OCI-LY7 (cell line): ENCODE measurements at regions not wholly inside any gene's neighbourhood (a gene's known extent, or its start where the extent isn't known, plus 50 kb on each side); places are given as distances from the start of the nearest gene placed in this dataset.
A peak's percentile ranks its signal among the peaks of the same experiment; 100 is the strongest.

Source experiments
- BruUV-seq: library from RNA; stranded (reverse); fragments of 400-500 nt; replicated peaks from 2 replicates; lab custom pipeline; 2021; lab: Mats Ljungman, UMichigan
- CTCF ChIA-PET: fragments of 300-600 bp; sonication (Branson Sonifier 250); formaldehyde crosslinking; loops from one replicate; lab custom pipeline; 2022; ENCODE audit warnings: antibody characterized with exemption; ENCODE audit not compliant: unreplicated experiment; lab: Charles Lee
- POLR2A ChIA-PET: fragments of 300-600 bp; sonication (Branson Sonifier 250); formaldehyde crosslinking; loops from one replicate; lab custom pipeline; 2022; ENCODE audit warnings: antibody characterized with exemption; lab: Charles Lee
- DNase-seq: peaks from one replicate; pipeline ENCODE4 v3.0.0-alpha.2; 2015; ENCODE audit warnings: low spot score
- H2AFZ ChIP-seq: fragments of 200-600 bp; sonication (generic), shearing (Covaris generic); 2 replicates; pipeline ENCODE4 v1.6.1; 2014; ENCODE audit warnings: mild to moderate bottlenecking, antibody characterized with exemption, low read length, moderate library complexity
- H3K27ac ChIP-seq: fragments of 200-600 bp; sonication (generic); 2 replicates; pipeline ENCODE4 v1.5.1; 2014; ENCODE audit warnings: mixed run types, low read depth, mild to moderate bottlenecking, moderate library complexity, low read length, inconsistent platforms; ENCODE audit not compliant: poor library complexity, severe bottlenecking
- H3K36me3 ChIP-seq: fragments of 200-600 bp; sonication (generic); 2 replicates; pipeline ENCODE4 v1.6.1; 2014; ENCODE audit warnings: mild to moderate bottlenecking, antibody characterized with exemption, low read length, moderate library complexity, mixed read lengths; ENCODE audit not compliant: insufficient read depth
- H3K4me1 ChIP-seq: fragments of 200-600 bp; sonication (generic); 2 replicates; pipeline ENCODE4 v1.5.1; 2014; ENCODE audit warnings: mild to moderate bottlenecking, low read length; ENCODE audit not compliant: insufficient read depth, poor library complexity, severe bottlenecking
- H3K4me2 ChIP-seq: fragments of 200-600 bp; sonication (generic); 2 replicates; pipeline ENCODE4 v1.6.1; 2014; ENCODE audit warnings: mild to moderate bottlenecking, low read length
- H3K4me3 ChIP-seq: fragments of 200-600 bp; sonication (generic); 2 replicates; pipeline ENCODE4 v1.5.1; 2014; ENCODE audit warnings: mild to moderate bottlenecking, low read depth, low read length; ENCODE audit not compliant: poor library complexity, severe bottlenecking
- H3K79me2 ChIP-seq: fragments of 200-600 bp; sonication (generic); 2 replicates; pipeline ENCODE4 v1.6.1; 2016; ENCODE audit warnings: low read depth, mild to moderate bottlenecking, low read length, moderate library complexity, mixed read lengths; ENCODE audit not compliant: insufficient read depth
- H3K9me2 ChIP-seq: fragments of 200-600 bp; sonication (generic); 2 replicates; pipeline ENCODE4 v1.6.1; 2016; ENCODE audit warnings: mild to moderate bottlenecking, low read length, mixed read lengths; ENCODE audit not compliant: insufficient read depth
- H3K9me3 ChIP-seq: fragments of 200-600 bp; sonication (generic); 2 replicates; pipeline ENCODE4 v1.6.1; 2014; ENCODE audit warnings: mild to moderate bottlenecking, mixed run types, low read length, mixed read lengths
- H4K20me1 ChIP-seq: fragments of 200-600 bp; sonication (generic); 2 replicates; pipeline ENCODE4 v1.6.1; 2014; ENCODE audit warnings: mild to moderate bottlenecking, antibody characterized with exemption, low read length, moderate library complexity, mixed read lengths; ENCODE audit not compliant: insufficient read depth
- CTCF ChIP-seq: fragments of 200-600 bp; sonication (generic); conservative IDR thresholded peaks from 2 replicates; pipeline ENCODE4 v1.5.1; 2014; ENCODE audit warnings: mild to moderate bottlenecking, antibody characterized with exemption, low read length, moderate library complexity, mixed read lengths
- EZH2phosphoT487 ChIP-seq: fragments of 200-600 bp; sonication (generic); IDR thresholded peaks from 2 replicates; pipeline ENCODE4 v1.6.1; 2018; ENCODE audit warnings: low read depth, borderline replicate concordance, mild to moderate bottlenecking, mixed run types, antibody characterized with exemption, low read length, moderate library complexity, mixed read lengths
- intact Hi-C: fragments of 100-400 bp; cut with micrococcal nuclease; formaldehyde crosslinking; loops from one replicate; pipeline ENCODE4 v1.10.0; 2022; ENCODE audit not compliant: unreplicated experiment

DNA sequence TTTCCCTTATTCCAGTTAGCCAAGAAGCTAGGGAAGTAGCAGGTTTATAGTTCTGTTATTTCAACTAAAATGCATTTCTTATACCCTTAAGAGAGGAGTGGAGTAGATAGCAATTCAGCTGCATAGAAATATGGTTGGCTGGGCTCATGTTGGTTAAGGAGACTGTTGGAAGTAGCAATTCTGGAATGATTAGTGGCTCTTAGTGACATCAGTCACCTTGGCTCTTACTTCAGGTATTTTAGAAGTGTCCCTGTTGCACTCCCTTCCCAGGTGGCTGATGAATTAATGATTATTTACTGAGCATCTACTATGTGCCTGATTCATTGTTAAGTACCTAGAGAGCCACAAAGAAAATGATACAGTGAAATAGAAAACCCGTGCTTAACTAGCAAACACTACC, 128.1 kb downstream of the MGST1 start:
- no peaks in the 10 kb centered on the region for H3K9me2 ChIP-seq
- no peak overlapping the region for H3K27ac ChIP-seq
- ChIA-PET CTCF (no interaction called here), POLR2A (interaction anchor here (0.6 kb wide), 2 partner anchors 17 to 21 kb away, joined by 3 to 8 read pairs; no protein-coding TSS in a partner anchor)
- H3K4me3 ChIP-seq: no peak overlapping the region
- H2AFZ ChIP-seq: no peak overlapping the region
- no TSS peak for BruUV-seq
- intact Hi-C loops: no loop called here
- H3K9me3 ChIP-seq: no peaks in the 10 kb centered on the region
- DNase-seq: no peak
- H3K4me1 ChIP-seq: no peaks in the 10 kb centered on the region
- H3K79me2 ChIP-seq: no peaks in the 10 kb centered on the region
- no peaks in the 10 kb centered on the region for H3K36me3 ChIP-seq
- H4K20me1 ChIP-seq: no peaks in the 10 kb centered on the region
- H3K4me2 ChIP-seq: no peak overlapping the region
- no peak for TF ChIP-seq EZH2phosphoT487
- TF ChIP-seq CTCF: no peak

DNA sequence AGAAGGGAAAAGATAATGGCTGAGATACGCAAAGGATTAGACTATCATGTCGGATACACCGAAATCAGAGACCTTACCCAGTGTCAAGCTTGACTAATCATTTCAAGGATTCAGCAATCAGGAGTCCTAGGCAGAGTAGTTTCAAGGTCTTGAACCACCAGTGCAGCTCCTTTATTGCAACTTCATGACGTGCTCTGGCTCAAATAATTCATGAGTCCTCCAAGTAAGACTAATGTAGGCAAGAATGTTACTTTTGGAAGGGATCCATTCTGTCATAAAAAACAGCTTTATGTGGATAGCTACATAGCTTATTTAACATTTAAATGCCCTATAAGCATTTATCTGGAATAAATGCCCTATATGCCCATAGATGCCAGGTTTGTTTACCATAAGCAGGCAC, 123.2 kb downstream of the LMO3 start:
- DNase-seq: no peak
- CTCF ChIA-PET: no interaction called here
- Histone ChIP-seq H3K9me3 (peaks cover 7% of the 10 kb centered on the region; the same call in 1 of the 2 replicates), H3K27ac (no peak overlapping the region), H3K4me2 (no peak overlapping the region), H4K20me1 (no peaks in the 10 kb centered on the region), H3K4me3 (no peak overlapping the region), H3K4me1 (no peaks in the 10 kb centered on the region), H3K79me2 (no peaks in the 10 kb centered on the region), H3K9me2 (no peaks in the 10 kb centered on the region), H2AFZ (no peak overlapping the region), H3K36me3 (no peaks in the 10 kb centered on the region)
- TF ChIP-seq EZH2phosphoT487 (no peak), CTCF (no peak)
- POLR2A ChIA-PET: interaction anchor here (0.7 kb wide), 1 partner anchor 506 kb away, joined by 4 read pairs; no protein-coding TSS in a partner anchor
- BruUV-seq: no TSS peak
- intact Hi-C loops: no loop called here

GRCh38 chr12:16492240-16492639, 113.7 kb downstream of the LMO3 start:
- Histone ChIP-seq H3K36me3 (no peaks in the 10 kb centered on the region), H3K4me2 (no peak overlapping the region), H3K4me3 (no peak overlapping the region), H3K9me3 (no peaks in the 10 kb centered on the region), H3K9me2 (no peaks in the 10 kb centered on the region), H2AFZ (no peak overlapping the region), H3K79me2 (no peaks in the 10 kb centered on the region), H4K20me1 (no peaks in the 10 kb centered on the region), H3K4me1 (no peaks in the 10 kb centered on the region), H3K27ac (no peak overlapping the region)
- no TSS peak for BruUV-seq
- no peak for DNase-seq
- ChIA-PET POLR2A (no interaction called here), CTCF (no interaction called here)
- intact Hi-C loops: no loop called here
- TF ChIP-seq EZH2phosphoT487: no peak
- TF ChIP-seq CTCF: peak; percentile 38; the same call in 1 of the 2 replicates
